22Rv1 (cell line): ENCODE measurements at regions not wholly inside any gene's neighbourhood (a gene's known extent, or its start where the extent isn't known, plus 50 kb on each side); places are given as distances from the start of the nearest gene placed in this dataset.

ENCODE experiments used
- H3K27ac ChIP-seq: fragments of 450-650 bp; 2 replicates; pipeline ENCODE4 v1.5.1; 2017
- CTCF ChIP-seq: fragments of 450-650 bp; IDR thresholded peaks from 2 replicates; pipeline ENCODE4 v1.5.1; 2017; ENCODE audit warnings: mild to moderate bottlenecking
- ZFX ChIP-seq: fragments of 450-650 bp; IDR thresholded peaks from 2 replicates; pipeline ENCODE4 v1.6.1; 2017; ENCODE audit warnings: antibody characterized with exemption, borderline replicate concordance

- TF ChIP-seq CTCF = no peak
- TF ChIP-seq ZFX = no peak
- no peak overlapping the region for H3K27ac ChIP-seq
Measured at GRCh38 chr4:59518005-59518823, 1681.9 kb upstream of the ADGRL3 start.

GRCh38 chr4:59525885-59526284 lies 1674.2 kb upstream of the ADGRL3 start:
- no peak overlapping the region for H3K27ac ChIP-seq
- no peak for TF ChIP-seq CTCF
- TF ChIP-seq ZFX = no peak

GRCh38 chr4:59535541-59535940 lies 1664.6 kb upstream of the ADGRL3 start:
- no peak for TF ChIP-seq CTCF
- TF ChIP-seq ZFX = no peak
- no peak overlapping the region for H3K27ac ChIP-seq

GRCh38 chr4:59536428-59536827 lies 1663.7 kb upstream of the ADGRL3 start:
- H3K27ac ChIP-seq = no peak overlapping the region
- TF ChIP-seq ZFX = no peak
- no peak for TF ChIP-seq CTCF

GRCh38 chr4:59537246-59537886 lies 1662.8 kb upstream of the ADGRL3 start:
- H3K27ac ChIP-seq = no peak overlapping the region
- TF ChIP-seq ZFX (no peak), CTCF (no peak)

- TF ChIP-seq ZFX = no peak
- no peak for TF ChIP-seq CTCF
- no peak overlapping the region for H3K27ac ChIP-seq
Measured at GRCh38 chr4:59539401-59539800, 1660.7 kb upstream of the ADGRL3 start.

- TF ChIP-seq CTCF (no peak), ZFX (no peak)
Measured at GRCh38 chr4:59540311-59540710, 1659.8 kb upstream of the ADGRL3 start.

More at GRCh38 chr4:59540311-59540710, 1659.8 kb upstream of the ADGRL3 start:
- H3K27ac ChIP-seq = no peak overlapping the region
